Stimulated activated naive CD8-positive, alpha-beta T cell treated with anti-CD3 and anti-CD28 coated beads, Interleukin-15, Interleukin-2, amounts not matched to agents 100 ng/mL and 50 ng/mL, for 24 hours (primary cell): ENCODE measurements at regions not wholly inside any gene's neighbourhood (a gene's known extent, or its start where the extent isn't known, plus 50 kb on each side); places are given as distances from the start of the nearest gene placed in this dataset.
A peak's percentile ranks its signal among the peaks of the same experiment; 100 is the strongest.
"Not testable (repeated sequence)": the region's sequence is repeated elsewhere in the genome, so short reads cannot be mapped to it uniquely, and the experiment has no call there.

Experiments
- H3K27ac Mint-ChIP-seq: one replicate; pipeline ENCODE4 v1.8.0; 2021; ENCODE audit warnings: mild to moderate bottlenecking, mixed read lengths
- H3K27me3 Mint-ChIP-seq: one replicate; pipeline ENCODE4 v1.8.0; 2021; ENCODE audit warnings: mixed read lengths
- H3K36me3 Mint-ChIP-seq: one replicate; pipeline ENCODE4 v1.8.0; 2021; ENCODE audit warnings: low read depth, mixed read lengths
- H3K4me1 Mint-ChIP-seq: one replicate; pipeline ENCODE4 v1.8.0; 2021; ENCODE audit warnings: low read depth, mixed read lengths
- H3K4me3 Mint-ChIP-seq: one replicate; pipeline ENCODE4 v1.8.0; 2021; ENCODE audit warnings: mild to moderate bottlenecking, mixed read lengths
- H3K9me3 Mint-ChIP-seq: one replicate; pipeline ENCODE4 v1.8.0; 2021; ENCODE audit warnings: mixed read lengths

GRCh38 chr6:130716466-130716865 lies 110.7 kb upstream of the SMLR1 start:
- H3K9me3 Mint-ChIP-seq = peaks cover 16% of the 10 kb centered on the region
- no peaks in the 10 kb centered on the region for H3K36me3 Mint-ChIP-seq
- peaks cover 17% of the 10 kb centered on the region for H3K4me1 Mint-ChIP-seq
- no peak overlapping the region for H3K4me3 Mint-ChIP-seq
- H3K27me3 Mint-ChIP-seq = no peaks in the 10 kb centered on the region
- no peak overlapping the region for H3K27ac Mint-ChIP-seq

- Mint-ChIP-seq H3K4me1 (peaks cover 17% of the 10 kb centered on the region), H3K4me3 (no peak overlapping the region), H3K36me3 (no peaks in the 10 kb centered on the region), H3K9me3 (peaks cover 16% of the 10 kb centered on the region), H3K27ac (peak overlapping the region; percentile 6), H3K27me3 (no peaks in the 10 kb centered on the region)
These were observed 109.5 kb upstream of the SMLR1 start for GRCh38 chr6:130717657-130718056.

- Mint-ChIP-seq H3K4me3 (no peak overlapping the region), H3K27ac (no peak overlapping the region), H3K9me3 (peaks cover 16% of the 10 kb centered on the region), H3K27me3 (no peaks in the 10 kb centered on the region), H3K36me3 (no peaks in the 10 kb centered on the region), H3K4me1 (peaks cover 28% of the 10 kb centered on the region)
These were observed 107.0 kb upstream of the SMLR1 start for GRCh38 chr6:130720076-130720715.

GRCh38 chr6:130724089-130724488 lies 103.1 kb upstream of the SMLR1 start:
- Mint-ChIP-seq H3K36me3 (no peaks in the 10 kb centered on the region), H3K4me1 (peaks cover 16% of the 10 kb centered on the region), H3K4me3 (no peak overlapping the region), H3K27ac (peak overlapping the region; percentile 68), H3K9me3 (peaks cover 7% of the 10 kb centered on the region), H3K27me3 (no peaks in the 10 kb centered on the region)

GRCh38 chr6:130725551-130725950 lies 101.7 kb upstream of the SMLR1 start:
- no peaks in the 10 kb centered on the region for H3K27me3 Mint-ChIP-seq
- no peaks in the 10 kb centered on the region for H3K36me3 Mint-ChIP-seq
- H3K27ac Mint-ChIP-seq = no peak overlapping the region
- no peak overlapping the region for H3K4me3 Mint-ChIP-seq
- peaks cover 13% of the 10 kb centered on the region for H3K4me1 Mint-ChIP-seq
- no peaks in the 10 kb centered on the region for H3K9me3 Mint-ChIP-seq

GRCh38 chr6:130728064-130728463 lies 99.1 kb upstream of the SMLR1 start:
- H3K4me3 Mint-ChIP-seq, H3K27ac Mint-ChIP-seq, H3K27me3 Mint-ChIP-seq, H3K36me3 Mint-ChIP-seq, H3K9me3 Mint-ChIP-seq: not testable (repeated sequence)
- peaks cover 20% of the 10 kb centered on the region for H3K4me1 Mint-ChIP-seq

GRCh38 chr6:130730600-130730999 lies 96.6 kb upstream of the SMLR1 start:
- Mint-ChIP-seq H3K4me3 (no peak overlapping the region), H3K9me3 (no peaks in the 10 kb centered on the region), H3K27ac (peak overlapping the region; percentile 24)

GRCh38 chr6:130734161-130734560 lies 93.0 kb upstream of the SMLR1 start:
- Mint-ChIP-seq H3K9me3 (no peaks in the 10 kb centered on the region), H3K36me3 (no peaks in the 10 kb centered on the region), H3K27ac (no peak overlapping the region), H3K27me3 (peaks cover 3% of the 10 kb centered on the region), H3K4me1 (peaks cover 10% of the 10 kb centered on the region), H3K4me3 (no peak overlapping the region)

More at GRCh38 chr6:130730600-130730999, 96.6 kb upstream of the SMLR1 start:
- H3K36me3 Mint-ChIP-seq = no peaks in the 10 kb centered on the region
- H3K27me3 Mint-ChIP-seq = peaks cover 3% of the 10 kb centered on the region
- peaks cover 10% of the 10 kb centered on the region for H3K4me1 Mint-ChIP-seq

GRCh38 chr6:130740308-130740707 lies 86.9 kb upstream of the SMLR1 start:
- Mint-ChIP-seq H3K36me3 (no peaks in the 10 kb centered on the region), H3K4me3 (no peak overlapping the region), H3K9me3 (no peaks in the 10 kb centered on the region), H3K27ac (no peak overlapping the region), H3K27me3 (peaks cover 6% of the 10 kb centered on the region), H3K4me1 (no peaks in the 10 kb centered on the region)

- peaks cover 6% of the 10 kb centered on the region for H3K27me3 Mint-ChIP-seq
- H3K4me1 Mint-ChIP-seq = no peaks in the 10 kb centered on the region
- H3K36me3 Mint-ChIP-seq = no peaks in the 10 kb centered on the region
- no peak overlapping the region for H3K4me3 Mint-ChIP-seq
- H3K9me3 Mint-ChIP-seq = no peaks in the 10 kb centered on the region
- H3K27ac Mint-ChIP-seq = no peak overlapping the region
These were observed 85.0 kb upstream of the SMLR1 start for GRCh38 chr6:130742131-130742681.

- no peak overlapping the region for H3K27ac Mint-ChIP-seq
- H3K4me3 Mint-ChIP-seq = no peak overlapping the region
- peaks cover 6% of the 10 kb centered on the region for H3K27me3 Mint-ChIP-seq
- H3K36me3 Mint-ChIP-seq = no peaks in the 10 kb centered on the region
- no peaks in the 10 kb centered on the region for H3K9me3 Mint-ChIP-seq
- no peaks in the 10 kb centered on the region for H3K4me1 Mint-ChIP-seq
These were observed 84.0 kb upstream of the SMLR1 start for GRCh38 chr6:130743175-130743574.

GRCh38 chr6:130744576-130745366 lies 82.4 kb upstream of the SMLR1 start:
- Mint-ChIP-seq H3K36me3 (no peaks in the 10 kb centered on the region), H3K27ac (no peak overlapping the region), H3K9me3 (no peaks in the 10 kb centered on the region), H3K27me3 (peaks cover 6% of the 10 kb centered on the region), H3K4me3 (no peak overlapping the region), H3K4me1 (no peaks in the 10 kb centered on the region)

GRCh38 chr6:130748041-130748440 lies 79.2 kb upstream of the SMLR1 start:
- H3K27ac Mint-ChIP-seq = no peak overlapping the region
- no peaks in the 10 kb centered on the region for H3K36me3 Mint-ChIP-seq
- H3K4me3 Mint-ChIP-seq = no peak overlapping the region
- H3K9me3 Mint-ChIP-seq = no peaks in the 10 kb centered on the region
- no peaks in the 10 kb centered on the region for H3K4me1 Mint-ChIP-seq
- H3K27me3 Mint-ChIP-seq = no peaks in the 10 kb centered on the region

GRCh38 chr6:130749402-130749801 lies 77.8 kb upstream of the SMLR1 start:
- no peak overlapping the region for H3K4me3 Mint-ChIP-seq
- no peaks in the 10 kb centered on the region for H3K36me3 Mint-ChIP-seq
- no peaks in the 10 kb centered on the region for H3K9me3 Mint-ChIP-seq
- no peaks in the 10 kb centered on the region for H3K4me1 Mint-ChIP-seq
- no peaks in the 10 kb centered on the region for H3K27me3 Mint-ChIP-seq
- H3K27ac Mint-ChIP-seq = no peak overlapping the region

- peaks cover 5% of the 10 kb centered on the region for H3K4me1 Mint-ChIP-seq
- H3K27ac Mint-ChIP-seq = no peak overlapping the region
- no peaks in the 10 kb centered on the region for H3K27me3 Mint-ChIP-seq
- no peaks in the 10 kb centered on the region for H3K9me3 Mint-ChIP-seq
- H3K36me3 Mint-ChIP-seq = no peaks in the 10 kb centered on the region
- H3K4me3 Mint-ChIP-seq = no peak overlapping the region
These were observed 74.9 kb upstream of the SMLR1 start for GRCh38 chr6:130752267-130752666.
